Gastroesophageal sphincter (tissue), 3 donors: ENCODE measurements at regions not wholly inside any gene's neighbourhood (a gene's known extent, or its start where the extent isn't known, plus 50 kb on each side); places are given as distances from the start of the nearest gene placed in this dataset.
"Not testable (repeated sequence)": the region's sequence is repeated elsewhere in the genome, so short reads cannot be mapped to it uniquely, and the experiment has no call there.

ENCODE experiments used
- POLR2A ChIP-seq, 2 donors: fragments of 450-650 bp; IDR thresholded peaks; one replicate each; pipeline ENCODE4 v1.6.1; 2017; ENCODE audit warnings: antibody characterized with exemption in 2 of 2, mild to moderate bottlenecking in 2 of 2, moderate library complexity in 1 of 2
- TF ChIP-seq, protein P1 (sequence below), 4 experiments: fragments of 200-600 bp in 2 of 4; fragments of 450-650 bp in 2 of 4; sonication (generic) in 1 of 4; IDR thresholded peaks; one replicate each; pipeline ENCODE4 v1.5.1; 2017 to 2019; ENCODE audit warnings: antibody characterized with exemption in 4 of 4, mild to moderate bottlenecking in 2 of 4, moderate library complexity in 2 of 4

DNA sequence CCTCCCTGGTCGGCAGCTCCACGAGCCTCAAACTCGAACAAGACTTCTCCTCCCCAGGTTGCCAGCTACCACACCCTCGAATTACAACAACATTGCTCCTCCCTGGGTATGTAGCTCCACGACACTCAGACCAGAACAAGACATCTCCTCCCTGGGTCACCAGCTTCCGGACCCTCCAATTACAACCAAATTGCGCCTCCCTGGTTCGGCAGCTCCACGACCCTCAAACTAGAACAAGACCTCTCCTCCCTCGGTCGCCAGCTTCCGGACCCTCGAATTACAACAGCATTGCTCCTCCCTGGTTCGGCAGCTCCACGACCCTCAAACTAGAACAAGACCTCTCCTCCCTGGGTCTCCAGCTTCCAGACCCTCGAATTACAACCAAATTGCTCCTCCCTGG, 315.3 kb downstream of the PREX1 start:
- TF ChIP-seq POLR2A (IDR thresholded peaks at IDR 0.05): not testable (repeated sequence)
- TF ChIP-seq, protein P1, sequence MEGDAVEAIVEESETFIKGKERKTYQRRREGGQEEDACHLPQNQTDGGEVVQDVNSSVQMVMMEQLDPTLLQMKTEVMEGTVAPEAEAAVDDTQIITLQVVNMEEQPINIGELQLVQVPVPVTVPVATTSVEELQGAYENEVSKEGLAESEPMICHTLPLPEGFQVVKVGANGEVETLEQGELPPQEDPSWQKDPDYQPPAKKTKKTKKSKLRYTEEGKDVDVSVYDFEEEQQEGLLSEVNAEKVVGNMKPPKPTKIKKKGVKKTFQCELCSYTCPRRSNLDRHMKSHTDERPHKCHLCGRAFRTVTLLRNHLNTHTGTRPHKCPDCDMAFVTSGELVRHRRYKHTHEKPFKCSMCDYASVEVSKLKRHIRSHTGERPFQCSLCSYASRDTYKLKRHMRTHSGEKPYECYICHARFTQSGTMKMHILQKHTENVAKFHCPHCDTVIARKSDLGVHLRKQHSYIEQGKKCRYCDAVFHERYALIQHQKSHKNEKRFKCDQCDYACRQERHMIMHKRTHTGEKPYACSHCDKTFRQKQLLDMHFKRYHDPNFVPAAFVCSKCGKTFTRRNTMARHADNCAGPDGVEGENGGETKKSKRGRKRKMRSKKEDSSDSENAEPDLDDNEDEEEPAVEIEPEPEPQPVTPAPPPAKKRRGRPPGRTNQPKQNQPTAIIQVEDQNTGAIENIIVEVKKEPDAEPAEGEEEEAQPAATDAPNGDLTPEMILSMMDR (IDR thresholded peaks at IDR 0.05): not testable (repeated sequence)
